ENCODE measurements at regions not wholly inside any gene's neighbourhood (a gene's known extent, or its start where the extent isn't known, plus 50 kb on each side); places are given as distances from the start of the nearest gene placed in this dataset.

DNA sequence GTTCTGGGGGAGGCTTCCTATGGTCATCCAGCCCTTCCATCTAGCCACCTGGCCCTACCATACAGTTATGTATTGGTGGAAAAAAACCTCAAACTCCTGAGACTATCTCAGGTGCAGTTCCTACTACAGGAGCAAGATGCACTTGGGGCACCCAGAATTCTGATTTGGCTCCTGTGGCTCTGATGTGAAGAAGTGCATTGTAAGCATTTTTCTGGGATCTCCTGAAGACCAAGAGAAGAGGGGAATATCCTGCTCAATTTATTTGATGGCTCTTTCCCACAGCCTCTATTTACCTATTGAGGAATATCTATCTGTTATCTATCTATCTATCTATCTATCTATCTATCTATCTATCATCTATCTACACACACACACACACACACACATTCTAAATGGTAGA is 1981.5 kb downstream of the TP53TG3F start:
- DNase-seq (ENCODE audit: low read depth, low spot score): no peak
- Histone ChIP-seq H3K36me3 (ENCODE audit: control insufficient read depth, insufficient read depth, low read length) (no peaks in the 10 kb centered on the region), H3K4me1 (ENCODE audit: control insufficient read depth, insufficient read depth, low read length) (no peaks in the 10 kb centered on the region), H3K9me3 (ENCODE audit: control insufficient read depth, insufficient read depth, low read depth, low read length) (no peaks in the 10 kb centered on the region), H3K4me3 (ENCODE audit: low read depth in 2 of 2, low read length in 2 of 2) (no peak overlapping the region), H3K27me3 (ENCODE audit: control insufficient read depth, insufficient read depth, low read length) (no peaks in the 10 kb centered on the region), H3K27ac (ENCODE audit: low read length) (no peak overlapping the region)
- BruUV-seq (replicated peaks): no TSS peak
- no peak for ATAC-seq
- in situ Hi-C loops (cut with HindIII; ENCODE audit: low pct_unique_long_range_greater_than_20kb, low sequenced_read_pairs): no loop called here
- ChIA-PET POLR2A (no interaction called here), CTCF (no interaction called here)
- intact Hi-C loops (cut with micrococcal nuclease; ENCODE audit: unreplicated experiment): no loop called here
- TF ChIP-seq, protein P1, sequence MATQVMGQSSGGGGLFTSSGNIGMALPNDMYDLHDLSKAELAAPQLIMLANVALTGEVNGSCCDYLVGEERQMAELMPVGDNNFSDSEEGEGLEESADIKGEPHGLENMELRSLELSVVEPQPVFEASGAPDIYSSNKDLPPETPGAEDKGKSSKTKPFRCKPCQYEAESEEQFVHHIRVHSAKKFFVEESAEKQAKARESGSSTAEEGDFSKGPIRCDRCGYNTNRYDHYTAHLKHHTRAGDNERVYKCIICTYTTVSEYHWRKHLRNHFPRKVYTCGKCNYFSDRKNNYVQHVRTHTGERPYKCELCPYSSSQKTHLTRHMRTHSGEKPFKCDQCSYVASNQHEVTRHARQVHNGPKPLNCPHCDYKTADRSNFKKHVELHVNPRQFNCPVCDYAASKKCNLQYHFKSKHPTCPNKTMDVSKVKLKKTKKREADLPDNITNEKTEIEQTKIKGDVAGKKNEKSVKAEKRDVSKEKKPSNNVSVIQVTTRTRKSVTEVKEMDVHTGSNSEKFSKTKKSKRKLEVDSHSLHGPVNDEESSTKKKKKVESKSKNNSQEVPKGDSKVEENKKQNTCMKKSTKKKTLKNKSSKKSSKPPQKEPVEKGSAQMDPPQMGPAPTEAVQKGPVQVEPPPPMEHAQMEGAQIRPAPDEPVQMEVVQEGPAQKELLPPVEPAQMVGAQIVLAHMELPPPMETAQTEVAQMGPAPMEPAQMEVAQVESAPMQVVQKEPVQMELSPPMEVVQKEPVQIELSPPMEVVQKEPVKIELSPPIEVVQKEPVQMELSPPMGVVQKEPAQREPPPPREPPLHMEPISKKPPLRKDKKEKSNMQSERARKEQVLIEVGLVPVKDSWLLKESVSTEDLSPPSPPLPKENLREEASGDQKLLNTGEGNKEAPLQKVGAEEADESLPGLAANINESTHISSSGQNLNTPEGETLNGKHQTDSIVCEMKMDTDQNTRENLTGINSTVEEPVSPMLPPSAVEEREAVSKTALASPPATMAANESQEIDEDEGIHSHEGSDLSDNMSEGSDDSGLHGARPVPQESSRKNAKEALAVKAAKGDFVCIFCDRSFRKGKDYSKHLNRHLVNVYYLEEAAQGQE (IDR thresholded peaks at IDR 0.05; ENCODE audit: insufficient read depth in 1 of 2, low read depth in 2 of 2, low read length in 1 of 2): no peak
- TF ChIP-seq SIN3A (IDR thresholded peaks at IDR 0.05; ENCODE audit: borderline replicate concordance, insufficient read depth, low read depth, low read length): no peak
- TF ChIP-seq POLR2AphosphoS5 (IDR thresholded peaks at IDR 0.05; ENCODE audit: low read depth, low read length): no peak
- TF ChIP-seq, protein P2, sequence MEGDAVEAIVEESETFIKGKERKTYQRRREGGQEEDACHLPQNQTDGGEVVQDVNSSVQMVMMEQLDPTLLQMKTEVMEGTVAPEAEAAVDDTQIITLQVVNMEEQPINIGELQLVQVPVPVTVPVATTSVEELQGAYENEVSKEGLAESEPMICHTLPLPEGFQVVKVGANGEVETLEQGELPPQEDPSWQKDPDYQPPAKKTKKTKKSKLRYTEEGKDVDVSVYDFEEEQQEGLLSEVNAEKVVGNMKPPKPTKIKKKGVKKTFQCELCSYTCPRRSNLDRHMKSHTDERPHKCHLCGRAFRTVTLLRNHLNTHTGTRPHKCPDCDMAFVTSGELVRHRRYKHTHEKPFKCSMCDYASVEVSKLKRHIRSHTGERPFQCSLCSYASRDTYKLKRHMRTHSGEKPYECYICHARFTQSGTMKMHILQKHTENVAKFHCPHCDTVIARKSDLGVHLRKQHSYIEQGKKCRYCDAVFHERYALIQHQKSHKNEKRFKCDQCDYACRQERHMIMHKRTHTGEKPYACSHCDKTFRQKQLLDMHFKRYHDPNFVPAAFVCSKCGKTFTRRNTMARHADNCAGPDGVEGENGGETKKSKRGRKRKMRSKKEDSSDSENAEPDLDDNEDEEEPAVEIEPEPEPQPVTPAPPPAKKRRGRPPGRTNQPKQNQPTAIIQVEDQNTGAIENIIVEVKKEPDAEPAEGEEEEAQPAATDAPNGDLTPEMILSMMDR (IDR thresholded peaks at IDR 0.05): no peak
- TF ChIP-seq TCF7L2 (IDR thresholded peaks at IDR 0.05; ENCODE audit: low read depth, low read length): no peak

DNA sequence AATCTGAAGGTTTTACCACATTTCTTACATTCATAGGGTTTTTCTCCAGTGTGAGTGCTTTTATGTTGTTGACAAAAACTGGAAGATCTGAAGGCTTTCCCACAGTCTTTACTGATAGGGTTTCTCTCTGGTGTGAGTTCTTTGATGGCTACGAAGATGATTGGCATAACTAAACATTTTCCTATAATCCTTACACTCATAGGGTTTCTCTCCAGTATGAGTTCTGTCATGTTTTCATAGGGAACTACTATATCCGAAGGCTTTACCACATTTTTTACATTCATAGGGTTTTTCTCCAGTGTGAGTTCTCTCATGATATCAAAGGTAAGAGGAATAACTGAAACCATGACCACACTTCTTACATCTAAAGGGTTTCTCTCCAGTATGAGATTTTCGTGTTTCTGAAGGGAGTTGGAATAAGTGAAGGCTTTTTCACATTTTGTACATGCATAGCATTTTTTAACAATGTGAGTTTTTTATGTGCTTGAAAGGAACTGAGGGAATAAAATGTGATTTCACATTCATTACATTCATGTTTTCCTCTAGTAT is 1987.7 kb downstream of the TP53TG3F start:
- intact Hi-C loops (cut with micrococcal nuclease; ENCODE audit: unreplicated experiment): no loop called here
- Histone ChIP-seq H3K9me3 (ENCODE audit: control insufficient read depth, insufficient read depth, low read depth, low read length) (no peaks in the 10 kb centered on the region), H3K27ac (ENCODE audit: low read length) (no peak overlapping the region), H3K27me3 (ENCODE audit: control insufficient read depth, insufficient read depth, low read length) (no peaks in the 10 kb centered on the region), H3K36me3 (ENCODE audit: control insufficient read depth, insufficient read depth, low read length) (no peaks in the 10 kb centered on the region), H3K4me3 (ENCODE audit: low read depth in 2 of 2, low read length in 2 of 2) (no peak overlapping the region), H3K4me1 (ENCODE audit: control insufficient read depth, insufficient read depth, low read length) (no peaks in the 10 kb centered on the region)
- POLR2A ChIA-PET: no interaction called here
- CTCF ChIA-PET: no interaction called here
- no TSS peak for BruUV-seq (replicated peaks)
- in situ Hi-C loops (cut with HindIII; ENCODE audit: low pct_unique_long_range_greater_than_20kb, low sequenced_read_pairs): no loop called here
- DNase-seq (ENCODE audit: low read depth, low spot score): no peak
- no peak for ATAC-seq
- TF ChIP-seq, protein P1 (IDR thresholded peaks at IDR 0.05; ENCODE audit: insufficient read depth in 1 of 2, low read depth in 2 of 2, low read length in 1 of 2): no peak
- TF ChIP-seq TCF7L2 (IDR thresholded peaks at IDR 0.05; ENCODE audit: low read depth, low read length) (no peak), POLR2AphosphoS5 (IDR thresholded peaks at IDR 0.05; ENCODE audit: low read depth, low read length) (no peak), SIN3A (IDR thresholded peaks at IDR 0.05; ENCODE audit: borderline replicate concordance, insufficient read depth, low read depth, low read length) (no peak)
- TF ChIP-seq, protein P2 (IDR thresholded peaks at IDR 0.05): no peak

Measured in Panc1 (cell line).